Myocyte (in vitro differentiated cells): ENCODE measurements at regions not wholly inside any gene's neighbourhood (a gene's known extent, or its start where the extent isn't known, plus 50 kb on each side); places are given as distances from the start of the nearest gene placed in this dataset.
"Not testable (repeated sequence)": the region's sequence is repeated elsewhere in the genome, so short reads cannot be mapped to it uniquely, and the experiment has no call there.

Experiments used
- DNase-seq: peaks from one replicate; pipeline ENCODE4 v3.0.0-alpha.2; 2012; ENCODE audit warnings: low read depth

GRCh38 chr2:175277772-175278171 lies 96.3 kb upstream of the ATP5MC3 start:
- DNase-seq: no peak

- DNase-seq: no peak
Observed at GRCh38 chr2:175275539-175275938, 94.0 kb upstream of the ATP5MC3 start.

DNA sequence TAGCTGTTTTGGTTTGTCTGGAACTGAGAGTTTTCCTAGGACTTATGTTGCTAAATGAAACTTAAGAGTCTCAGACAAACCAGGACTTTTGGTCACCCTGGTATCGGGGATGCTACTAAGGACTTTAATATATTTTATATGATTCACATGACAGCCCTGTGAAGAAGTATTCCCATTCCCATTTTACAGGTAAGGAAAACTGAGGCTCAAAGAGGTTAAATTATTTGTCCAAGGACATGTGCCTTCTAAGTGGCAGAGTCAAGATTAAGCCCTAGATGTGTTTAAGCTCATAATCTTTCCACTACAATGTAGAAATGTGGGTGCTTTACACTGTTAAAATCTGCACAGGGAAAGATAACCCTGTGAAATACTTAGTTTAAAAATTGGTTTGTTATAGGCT lies 77.7 kb upstream of the ATP5MC3 start:
- no peak for DNase-seq

- DNase-seq: no peak
Observed at GRCh38 chr2:175256806-175257585, 75.5 kb upstream of the ATP5MC3 start.

DNA sequence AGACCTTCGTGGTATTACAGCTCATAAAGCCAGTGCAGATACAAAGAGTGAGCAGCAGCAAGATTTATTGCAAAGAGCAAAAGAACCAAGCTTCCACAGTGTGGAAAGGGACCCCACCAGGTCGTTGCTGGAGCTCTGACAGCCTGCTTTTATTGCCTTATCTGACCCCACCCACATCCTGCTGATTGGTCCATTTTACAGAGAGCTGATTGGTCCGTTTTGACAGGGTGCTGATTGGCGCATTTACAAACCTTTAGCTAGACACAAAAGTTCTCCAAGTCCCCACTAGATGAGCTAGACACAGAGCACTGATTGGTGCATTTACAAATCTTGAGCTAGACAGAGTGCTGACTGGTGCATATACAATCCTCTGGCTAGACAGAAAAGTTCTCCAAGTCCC lies 74.9 kb upstream of the ATP5MC3 start:
- DNase-seq: not testable (repeated sequence)

DNA sequence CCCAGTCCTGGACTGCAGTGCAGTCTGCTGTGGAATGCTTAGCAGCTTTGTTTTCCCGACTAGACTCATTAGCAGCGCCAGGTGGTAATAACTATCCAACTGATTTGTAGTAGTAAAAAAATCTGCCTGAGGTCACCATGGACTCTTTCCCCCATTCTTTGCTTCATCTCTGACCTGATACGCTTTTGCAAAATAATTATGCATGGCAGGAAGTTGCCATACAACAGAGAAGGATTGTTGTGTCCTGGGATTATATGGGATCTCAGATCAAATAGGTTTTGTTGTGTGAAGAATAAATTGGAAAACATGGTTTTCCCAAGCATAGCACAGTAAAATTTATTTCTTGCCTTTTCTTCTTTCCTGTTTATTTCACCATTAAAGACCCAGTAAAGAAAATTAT lies 72.4 kb upstream of the ATP5MC3 start:
- no peak for DNase-seq

GRCh38 chr2:175251425-175252041 lies 70.0 kb upstream of the ATP5MC3 start:
- peak; percentile 60 for DNase-seq

- DNase-seq: no peak
Observed at GRCh38 chr2:175247159-175247558, 65.6 kb upstream of the ATP5MC3 start.

DNA sequence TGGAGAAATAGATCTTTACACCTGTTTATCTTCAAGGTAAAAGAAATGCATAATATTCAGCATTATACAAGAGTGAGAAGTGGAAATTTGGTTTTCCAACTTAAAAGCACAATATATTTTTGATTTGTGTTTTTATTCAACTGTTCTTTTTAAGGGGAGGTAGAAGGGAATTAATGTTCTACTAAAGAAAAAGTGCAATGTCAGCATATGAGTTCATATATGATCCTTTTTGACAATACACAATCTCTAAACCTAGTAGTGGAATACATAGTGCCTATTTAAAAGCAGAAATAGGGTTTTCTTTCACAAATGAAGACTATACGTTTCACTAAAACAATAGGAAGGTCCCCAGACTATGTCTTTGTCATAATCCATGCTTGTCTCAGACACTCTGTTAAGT lies 63.2 kb upstream of the ATP5MC3 start:
- no peak for DNase-seq

GRCh38 chr2:175241691-175242090 lies 60.2 kb upstream of the ATP5MC3 start:
- DNase-seq: no peak

GRCh38 chr2:175240033-175240432 lies 58.5 kb upstream of the ATP5MC3 start:
- DNase-seq: not testable (repeated sequence)

DNA sequence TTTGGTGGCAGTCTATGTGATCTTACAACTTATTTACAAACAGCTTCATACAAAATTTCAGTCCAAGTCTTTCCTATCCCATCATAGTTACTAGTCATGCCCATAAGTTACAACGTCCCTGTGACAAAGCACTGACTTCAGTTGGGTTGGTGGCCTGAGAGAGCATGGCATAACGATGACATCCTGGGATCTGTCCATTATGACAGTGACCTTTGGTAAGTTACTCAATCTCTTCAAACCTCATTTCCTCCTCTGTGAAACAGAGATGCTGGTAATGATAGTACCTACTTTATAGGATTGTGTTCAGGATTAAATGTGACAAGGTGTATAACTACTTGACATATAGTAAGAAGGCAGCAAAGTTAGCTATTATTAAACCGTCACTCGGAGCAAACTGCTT lies 55.4 kb upstream of the ATP5MC3 start:
- DNase-seq: no peak

GRCh38 chr2:175234650-175235049 lies 53.1 kb upstream of the ATP5MC3 start:
- DNase-seq: no peak

DNA sequence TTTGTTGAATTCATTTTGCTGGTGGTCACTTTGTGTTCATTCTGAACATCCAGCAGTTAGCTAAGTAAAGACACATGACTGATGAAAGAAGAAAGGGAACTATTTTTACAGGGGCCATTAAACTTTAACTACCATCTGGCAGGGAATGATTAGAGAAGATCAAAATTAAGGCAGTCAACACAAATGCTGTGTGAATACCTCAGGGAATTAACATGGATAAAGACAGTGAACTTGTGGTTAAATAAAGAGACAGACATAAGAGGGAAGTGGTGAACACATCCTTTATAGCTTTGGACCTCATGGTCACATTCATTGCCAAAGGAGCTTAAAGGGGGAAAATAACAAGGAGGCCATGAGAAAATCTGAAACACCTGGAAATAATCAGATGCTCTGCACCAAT lies 52.6 kb upstream of the ATP5MC3 start:
- DNase-seq: no peak

DNA sequence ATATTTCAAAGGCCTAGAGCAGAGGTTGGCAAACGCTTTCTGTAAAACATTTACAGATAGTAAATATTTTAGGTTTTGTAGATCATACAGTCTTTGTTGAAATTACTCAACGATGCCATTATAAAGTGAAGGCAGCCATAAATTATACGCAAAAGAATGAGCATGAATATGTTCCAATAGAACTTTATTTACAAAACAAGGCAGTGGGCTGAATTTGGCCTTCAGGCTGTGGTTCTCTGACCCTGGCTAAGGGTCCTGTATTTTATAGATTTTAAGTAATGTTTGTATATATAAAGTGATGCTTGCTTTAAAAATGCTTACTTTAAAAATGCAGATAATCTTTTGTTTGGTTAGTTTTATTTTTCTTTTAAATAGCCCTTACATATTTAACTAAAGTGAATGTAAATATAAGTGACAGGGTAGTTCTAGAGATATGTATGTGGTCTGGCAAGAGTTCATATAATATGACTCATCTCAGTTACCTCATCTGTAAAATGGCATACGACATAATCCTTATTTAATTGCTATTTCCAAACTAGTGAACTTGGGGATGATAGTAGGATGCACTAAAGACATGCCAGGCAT lies 51.7 kb upstream of the ATP5MC3 start:
- DNase-seq: no peak
